WTC11 (cell line): ENCODE measurements at regions not wholly inside any gene's neighbourhood (a gene's known extent, or its start where the extent isn't known, plus 50 kb on each side); places are given as distances from the start of the nearest gene placed in this dataset.

Experiments used
- CTCF ChIP-seq: fragments of 200-600 bp; IDR thresholded peaks from 2 replicates; pipeline ENCODE4 v1.8.0; 2022; ENCODE audit warnings: antibody characterized with exemption
- ESRRA ChIP-seq: sonication (generic); formaldehyde crosslinking; IDR thresholded peaks from 2 replicates; pipeline ENCODE4 v1.8.1; 2022; ENCODE audit warnings: mild to moderate bottlenecking, missing genetic modification reagents, borderline replicate concordance
- RELA ChIP-seq: sonication (generic); formaldehyde crosslinking; IDR thresholded peaks from 2 replicates; pipeline ENCODE4 v1.8.1; 2022; ENCODE audit warnings: missing genetic modification reagents, mild to moderate bottlenecking, borderline replicate concordance

GRCh38 chr6:98498144-98498775 is 336.1 kb upstream of the POU3F2 start:
- TF ChIP-seq ESRRA (CRISPR knock-in tag) (no peak), RELA (CRISPR knock-in tag) (no peak), CTCF (no peak)
